ENCODE measurements at regions not wholly inside any gene's neighbourhood (a gene's known extent, or its start where the extent isn't known, plus 50 kb on each side); places are given as distances from the start of the nearest gene placed in this dataset.
"Not testable (repeated sequence)": the region's sequence is repeated elsewhere in the genome, so short reads cannot be mapped to it uniquely, and the experiment has no call there.

GRCh38 chr2:7632420-7632819 lies 715.2 kb downstream of the RNF144A start:
- DNase-seq (ENCODE audit: low read depth, low spot score) = no peak

DNA sequence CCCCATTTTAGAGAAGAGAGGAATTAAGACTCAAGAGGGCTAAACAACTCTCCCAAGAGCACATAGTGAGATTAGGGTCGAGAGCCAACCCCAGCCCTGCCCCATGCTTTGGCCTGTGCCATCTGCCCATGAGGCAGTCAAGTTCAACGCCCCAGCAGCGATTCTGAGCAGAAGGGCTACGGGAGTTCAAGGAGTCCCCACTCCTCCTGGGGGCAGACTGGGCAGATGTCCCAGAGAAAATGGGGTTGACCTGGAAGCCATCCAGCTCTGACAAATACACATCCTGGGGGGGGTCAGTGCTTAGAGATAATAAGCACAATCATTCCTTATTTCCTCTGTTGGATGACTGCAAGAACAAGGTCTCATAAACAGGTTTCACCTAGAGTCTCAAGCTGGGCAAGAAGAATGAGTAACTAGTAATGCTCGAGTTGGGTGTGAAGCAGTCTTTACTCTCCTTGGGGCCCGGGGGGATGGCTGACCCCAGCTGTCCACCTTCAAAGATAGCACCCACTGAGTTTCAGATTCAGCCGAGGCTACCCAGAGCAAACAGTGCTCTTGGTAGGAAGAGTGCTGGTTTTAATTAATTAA lies 716.4 kb downstream of the RNF144A start:
- DNase-seq (ENCODE audit: low read depth, low spot score) = no peak

GRCh38 chr2:7634409-7634808 lies 717.2 kb downstream of the RNF144A start:
- no peak for DNase-seq (ENCODE audit: low read depth, low spot score)

DNA sequence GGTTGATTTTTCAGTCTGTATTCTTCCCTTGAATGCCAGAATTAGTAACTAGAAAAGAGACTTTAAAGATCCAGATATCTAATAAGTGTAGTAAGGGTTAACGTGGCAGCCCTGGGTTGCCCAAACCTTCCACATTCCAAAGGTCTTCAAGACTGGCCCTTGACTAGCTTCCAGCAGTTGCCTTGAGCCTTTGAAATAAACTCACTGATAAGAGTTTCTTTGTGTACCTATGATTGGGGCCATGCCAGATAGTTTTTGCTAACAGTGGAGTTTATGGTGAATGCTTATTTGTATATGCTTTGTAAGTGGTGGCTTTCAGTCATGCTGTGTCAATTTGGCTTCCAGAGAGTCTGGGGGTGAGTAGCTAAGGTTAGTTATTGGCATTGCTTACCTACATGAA lies 722.3 kb downstream of the RNF144A start:
- DNase-seq (ENCODE audit: low read depth, low spot score) = no peak

DNA sequence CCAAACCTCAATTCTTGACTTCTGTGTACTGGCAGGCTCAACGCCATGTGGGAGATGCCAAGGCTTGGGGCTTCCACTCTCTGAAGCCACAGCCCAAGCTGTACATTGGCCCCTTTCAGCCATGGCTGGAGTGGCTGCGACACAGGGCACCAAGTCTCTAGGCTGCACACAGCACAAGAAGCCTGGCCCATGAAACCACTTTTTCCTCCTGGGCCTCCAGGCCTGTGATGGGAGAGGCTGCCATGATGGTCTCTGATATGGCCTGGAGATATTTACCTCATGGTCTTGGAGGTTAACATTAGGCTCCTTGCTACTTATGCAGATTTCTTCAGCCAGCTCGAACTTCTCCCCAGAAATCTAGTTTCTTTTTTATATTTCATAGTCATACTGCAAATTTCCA lies 724.1 kb downstream of the RNF144A start:
- not testable (repeated sequence) for DNase-seq (ENCODE audit: low read depth, low spot score)

- DNase-seq (ENCODE audit: low read depth, low spot score) = no peak
Measured at GRCh38 chr2:7646024-7646423, 728.8 kb downstream of the RNF144A start.

GRCh38 chr2:7646661-7647060 lies 729.4 kb downstream of the RNF144A start:
- DNase-seq (ENCODE audit: low read depth, low spot score) = no peak

- no peak for DNase-seq (ENCODE audit: low read depth, low spot score)
Measured at GRCh38 chr2:7648221-7648795, 731.1 kb downstream of the RNF144A start.

- DNase-seq (ENCODE audit: low read depth, low spot score) = no peak
Measured at GRCh38 chr2:7649461-7650228, 732.4 kb downstream of the RNF144A start.

- DNase-seq (ENCODE audit: low read depth, low spot score) = no peak
Measured at GRCh38 chr2:7653617-7654016, 736.4 kb downstream of the RNF144A start.

DNA sequence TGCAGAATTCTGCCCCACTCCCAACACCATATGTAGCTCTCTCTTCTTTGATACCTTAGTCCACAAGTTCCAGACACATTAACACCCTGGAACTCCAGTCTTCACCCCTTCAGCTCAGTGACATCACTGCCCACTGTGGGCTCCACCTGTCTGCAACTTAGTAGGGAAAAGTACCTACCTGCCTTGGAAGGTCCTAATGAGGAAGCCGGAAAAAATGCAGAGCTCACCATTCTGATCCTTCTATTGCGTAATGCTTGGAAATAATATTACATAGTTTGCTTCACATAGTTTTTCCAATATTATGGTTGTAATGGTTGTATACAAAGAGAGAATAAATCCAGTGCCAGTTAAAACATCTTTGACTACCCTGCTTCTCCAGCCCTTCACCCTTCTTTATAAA lies 738.4 kb downstream of the RNF144A start:
- no peak for DNase-seq (ENCODE audit: low read depth, low spot score)

DNA sequence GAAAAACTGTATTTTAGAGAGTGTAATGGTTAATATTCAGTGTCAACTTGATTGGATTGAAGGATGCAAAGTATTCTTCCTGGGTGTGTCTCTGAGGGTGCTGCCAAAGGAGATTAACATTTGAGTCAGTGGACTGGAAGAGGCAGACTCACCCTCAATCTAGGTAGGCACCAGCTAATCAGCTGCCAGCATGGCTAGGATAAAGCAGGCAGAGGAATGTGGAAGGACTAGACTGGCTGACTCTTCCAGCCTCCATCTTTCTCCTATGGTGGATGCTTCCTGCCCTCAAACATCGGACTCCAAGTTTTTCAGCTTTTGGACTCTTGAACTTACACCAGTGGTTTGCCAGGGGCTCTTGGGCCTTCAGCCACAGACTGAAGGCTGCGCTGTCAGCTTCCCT lies 740.3 kb downstream of the RNF144A start:
- DNase-seq (ENCODE audit: low read depth, low spot score) = not testable (repeated sequence)

- DNase-seq (ENCODE audit: low read depth, low spot score) = no peak
Measured at GRCh38 chr2:7658486-7658885, 741.3 kb downstream of the RNF144A start.

- no peak for DNase-seq (ENCODE audit: low read depth, low spot score)
Measured at GRCh38 chr2:7660816-7661215, 743.6 kb downstream of the RNF144A start.

- no peak for DNase-seq (ENCODE audit: low read depth, low spot score)
Measured at GRCh38 chr2:7661502-7661901, 744.3 kb downstream of the RNF144A start.

DNA sequence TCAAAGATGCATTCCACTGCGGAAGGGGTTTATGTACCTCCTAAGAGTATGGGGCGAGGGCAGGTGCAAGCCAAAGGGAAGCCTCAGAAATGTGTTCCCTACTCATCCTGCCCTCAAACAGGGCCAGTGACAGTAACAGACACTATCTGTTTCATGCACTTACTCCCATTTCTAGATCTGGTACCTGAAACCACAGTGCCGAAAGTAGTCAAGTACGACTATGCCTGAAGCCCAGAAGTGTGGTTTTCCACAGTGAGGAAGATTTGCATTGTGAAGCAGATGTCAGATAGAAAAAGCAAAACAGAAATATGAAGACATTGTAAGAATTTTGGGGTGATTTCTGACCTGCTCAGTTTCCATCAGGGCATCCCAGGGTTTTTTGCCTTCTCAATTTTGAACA lies 748.7 kb downstream of the RNF144A start:
- DNase-seq (ENCODE audit: low read depth, low spot score) = no peak

DNA sequence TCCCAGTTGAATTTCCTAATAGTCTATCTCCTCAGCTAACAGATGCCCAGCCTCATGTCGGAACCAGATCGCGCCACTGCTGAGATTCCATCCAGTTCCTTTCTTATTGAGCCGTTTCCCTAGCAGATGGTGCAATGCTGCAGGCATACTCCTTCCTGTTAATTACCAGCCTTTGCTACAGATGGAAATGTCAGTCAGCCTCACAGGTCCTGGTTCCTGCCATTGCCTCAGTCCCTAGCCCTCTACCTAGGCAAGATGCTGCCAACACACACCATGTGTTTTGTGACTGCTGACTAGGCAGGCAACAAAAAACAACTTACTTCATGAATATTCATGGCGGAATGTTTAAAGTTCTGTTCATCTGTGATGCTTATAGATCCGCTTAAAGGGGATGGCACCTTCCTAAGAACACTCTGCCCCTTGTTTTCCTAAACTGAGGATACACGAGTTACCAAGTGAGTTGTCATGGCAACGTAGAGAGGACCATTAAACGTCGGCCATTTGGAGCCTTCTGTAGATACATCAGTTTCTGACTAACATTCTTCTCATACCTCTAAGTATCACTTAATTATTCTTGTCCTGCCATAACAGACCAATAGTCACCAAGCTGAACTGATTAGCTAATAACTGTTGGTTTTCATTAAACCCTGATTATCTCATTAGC lies 749.5 kb downstream of the RNF144A start:
- no peak for DNase-seq (ENCODE audit: low read depth, low spot score)

- DNase-seq (ENCODE audit: low read depth, low spot score) = no peak
Measured at GRCh38 chr2:7667260-7667757, 750.1 kb downstream of the RNF144A start.

GRCh38 chr2:7670905-7671641 lies 753.9 kb downstream of the RNF144A start:
- no peak for DNase-seq (ENCODE audit: low read depth, low spot score)

- peak; percentile 4 for DNase-seq (ENCODE audit: low read depth, low spot score)
Measured at GRCh38 chr2:7672027-7672684, 754.9 kb downstream of the RNF144A start.

- no peak for DNase-seq (ENCODE audit: low read depth, low spot score)
Measured at GRCh38 chr2:7672685-7673071, 755.5 kb downstream of the RNF144A start.

Data from activated naive CD8-positive, alpha-beta T cell treated with anti-CD3 and anti-CD28 coated beads, Interleukin-2, amount 50 U/mL, for 16 hours (primary cell).